ENCODE measurements at regions not wholly inside any gene's neighbourhood (a gene's known extent, or its start where the extent isn't known, plus 50 kb on each side); places are given as distances from the start of the nearest gene placed in this dataset.

DNA sequence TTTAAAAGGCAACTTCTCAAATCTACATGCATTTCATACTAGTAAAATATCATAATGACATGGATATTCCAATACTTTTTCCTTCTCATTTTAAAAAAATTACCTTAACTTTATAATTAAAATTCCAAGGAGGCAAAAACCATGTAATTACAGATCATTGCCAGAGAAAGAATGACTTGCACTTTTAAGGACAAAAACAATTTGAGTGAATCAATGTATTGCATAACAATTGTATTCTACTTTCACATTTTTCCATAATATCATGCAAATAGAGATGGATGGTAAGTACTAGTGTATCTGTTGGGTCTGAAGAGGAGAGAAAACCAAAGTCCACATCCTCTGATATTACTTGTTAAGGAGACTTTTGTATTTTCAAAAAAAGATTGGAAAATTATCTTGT, 89.5 kb upstream of the NCK2 start:
- no peak overlapping the region for H2BK20ac ChIP-seq (ENCODE audit: low read length)
- H3K4me1 ChIP-seq (replicated peaks in 1 of 4; ENCODE audit: control insufficient read depth in 3 of 4, insufficient read depth in 4 of 4, low read length in 3 of 4), result peaks cover 2 to 12% (median 8%) of the 10 kb centered on the region in 4 experiments; a peak in 5 of 7 replicates
- FAIRE-seq, result no peak
- H2AFZ ChIP-seq (ENCODE audit: low read length), result no peak overlapping the region
- no peak overlapping the region for H3K4me2 ChIP-seq (ENCODE audit: insufficient read depth in 1 of 2, low read depth in 2 of 2, low read length in 2 of 2)
- H3K9me3 ChIP-seq (ENCODE audit: insufficient read depth in 2 of 2, low read depth in 1 of 2, low read length in 1 of 2), result peaks cover 0 to 3% of the 10 kb centered on the region in 2 experiments; a peak in 1 of 4 replicates
- no peak overlapping the region for H2AK5ac ChIP-seq (ENCODE audit: low read depth, low read length)
- H4K5ac ChIP-seq (ENCODE audit: insufficient read length, low read depth, low read length), result no peak overlapping the region
- CTCF ChIA-PET (ENCODE audit: partially characterized antibody), result no interaction called here
- H2BK15ac ChIP-seq (ENCODE audit: low read length), result no peak overlapping the region
- H3K56ac ChIP-seq (replicated peaks; ENCODE audit: insufficient read length, low read depth, low read length), result no peak overlapping the region
- no peak for TF ChIP-seq SP2 (IDR thresholded peaks at IDR 0.05; ENCODE audit: low read length)
- TF ChIP-seq KDM5A (IDR thresholded peaks at IDR 0.05; ENCODE audit: low read length), result no peak
- no peak for TF ChIP-seq JUND (IDR thresholded peaks at IDR 0.05; ENCODE audit: low read length)
- no peak for TF ChIP-seq SP4 (IDR thresholded peaks at IDR 0.05; ENCODE audit: low read length)
- TF ChIP-seq SUZ12 (IDR thresholded peaks at IDR 0.05; ENCODE audit: low read length), result no peak
- TF ChIP-seq MAFK (IDR thresholded peaks at IDR 0.05; ENCODE audit: low read depth, low read length), result no peak
- no peak for TF ChIP-seq EZH2 (IDR thresholded peaks at IDR 0.05; ENCODE audit: low read depth, low read length, severe bottlenecking)
- TF ChIP-seq NRF1 (IDR thresholded peaks at IDR 0.05; ENCODE audit: low read depth, low read length), result no peak
- no peak for TF ChIP-seq RBBP5 (IDR thresholded peaks at IDR 0.05; ENCODE audit: borderline replicate concordance, low read depth, low read length)
- no peak overlapping the region for H3K9ac ChIP-seq (replicated peaks in 1 of 4; ENCODE audit: extremely low read depth in 1 of 4, low read depth in 3 of 4, low read length in 3 of 4)
- H3K18ac ChIP-seq (ENCODE audit: extremely low read depth, low read length), result no peak overlapping the region
- H3K14ac ChIP-seq (ENCODE audit: insufficient read length), result no peak overlapping the region
- DNase-seq (ENCODE audit: low read depth in 1 of 2, low spot score in 2 of 2), result no peak
- no peaks in the 10 kb centered on the region for H3K23me2 ChIP-seq (ENCODE audit: low read depth, low read length)
- H3K23ac ChIP-seq (ENCODE audit: insufficient read length), result no peak overlapping the region
- POLR2A ChIA-PET (ENCODE audit: partially characterized antibody), result no interaction called here
- H3K79me2 ChIP-seq (ENCODE audit: control insufficient read depth in 1 of 2, insufficient read depth in 2 of 2, low read length in 2 of 2), result no peaks in the 10 kb centered on the region
- H3K4ac ChIP-seq (replicated peaks; ENCODE audit: insufficient read length, low read depth, low read length), result no peak overlapping the region
- no peaks in the 10 kb centered on the region for H3K79me1 ChIP-seq (ENCODE audit: low read depth, low read length)
- H2BK12ac ChIP-seq (ENCODE audit: low read depth, low read length), result no peak overlapping the region
- no peak overlapping the region for H3K27ac ChIP-seq (ENCODE audit: low read depth, low read length)
- no peaks in the 10 kb centered on the region for H3K27me3 ChIP-seq (replicated peaks in 1 of 4; ENCODE audit: control insufficient read depth in 3 of 4, extremely low read depth in 1 of 4, insufficient read depth in 3 of 4, low read length in 3 of 4)
- H4K20me1 ChIP-seq (replicated peaks in 1 of 2; ENCODE audit: control insufficient read depth in 1 of 2, insufficient read depth in 2 of 2, low read length in 2 of 2), result no peaks in the 10 kb centered on the region
- no peak overlapping the region for H3K4me3 ChIP-seq (ENCODE audit: extremely low read depth in 1 of 4, insufficient read depth in 2 of 4, low read depth in 3 of 4, low read length in 4 of 4)
- H3K36me3 ChIP-seq (ENCODE audit: control insufficient read depth in 2 of 4, insufficient read depth in 4 of 4, low read length in 3 of 4), result no peaks in the 10 kb centered on the region
- no peak overlapping the region for H4K91ac ChIP-seq (replicated peaks; ENCODE audit: insufficient read length, low read length)
- H2BK5ac ChIP-seq (ENCODE audit: low read depth, low read length), result no peak overlapping the region
- H2BK120ac ChIP-seq (replicated peaks; ENCODE audit: low read depth, low read length), result no peak overlapping the region
- H4K8ac ChIP-seq (ENCODE audit: extremely low read depth, insufficient read depth, low read length), result no peak overlapping the region
